Hindlimb muscle (tissue), 1 donor: ENCODE measurements at regions not wholly inside any gene's neighbourhood (a gene's known extent, or its start where the extent isn't known, plus 50 kb on each side); places are given as distances from the start of the nearest gene placed in this dataset.
"Not testable (repeated sequence)": the region's sequence is repeated elsewhere in the genome, so short reads cannot be mapped to it uniquely, and the experiment has no call there.

ENCODE experiments used
- DNase-seq: peaks from one replicate; pipeline ENCODE4 v3.0.0-alpha.2; 2013

GRCh38 chr16:22572331-22573224, 61.9 kb downstream of the NPIPB5 start:
- not testable (repeated sequence) for DNase-seq

- not testable (repeated sequence) for DNase-seq
Observed at GRCh38 chr16:22573225-22573530, 62.5 kb downstream of the NPIPB5 start.

GRCh38 chr16:22576506-22576905, 65.8 kb downstream of the NPIPB5 start:
- not testable (repeated sequence) for DNase-seq

- not testable (repeated sequence) for DNase-seq
Observed at GRCh38 chr16:22583195-22583594, 72.5 kb downstream of the NPIPB5 start.

GRCh38 chr16:22584459-22584858, 73.8 kb downstream of the NPIPB5 start:
- not testable (repeated sequence) for DNase-seq

- not testable (repeated sequence) for DNase-seq
Observed at GRCh38 chr16:22584941-22585340, 74.2 kb downstream of the NPIPB5 start.

GRCh38 chr16:22585431-22585830, 74.7 kb downstream of the NPIPB5 start:
- not testable (repeated sequence) for DNase-seq

- not testable (repeated sequence) for DNase-seq
Observed at GRCh38 chr16:22586732-22587131, 76.0 kb downstream of the NPIPB5 start.

GRCh38 chr16:22589757-22590156, 79.1 kb downstream of the NPIPB5 start:
- DNase-seq: not testable (repeated sequence)

GRCh38 chr16:22596445-22597045, 85.9 kb downstream of the NPIPB5 start:
- DNase-seq: not testable (repeated sequence)

GRCh38 chr16:22603744-22604143, 93.1 kb downstream of the NPIPB5 start:
- not testable (repeated sequence) for DNase-seq

GRCh38 chr16:22606619-22607018, 95.9 kb downstream of the NPIPB5 start:
- not testable (repeated sequence) for DNase-seq

- not testable (repeated sequence) for DNase-seq
Observed at GRCh38 chr16:22609798-22610197, 99.1 kb downstream of the NPIPB5 start.

GRCh38 chr16:22611128-22611527, 100.4 kb downstream of the NPIPB5 start:
- not testable (repeated sequence) for DNase-seq

- DNase-seq: no peak
Observed at GRCh38 chr16:22614271-22614947, 103.7 kb downstream of the NPIPB5 start.

- DNase-seq: no peak
Observed at GRCh38 chr16:22618842-22619241, 108.2 kb downstream of the NPIPB5 start.

- no peak for DNase-seq
Observed at GRCh38 chr16:22621586-22622155, 111.0 kb downstream of the NPIPB5 start.

- DNase-seq: no peak
Observed at GRCh38 chr16:22622703-22623102, 112.0 kb downstream of the NPIPB5 start.

- DNase-seq: no peak
Observed at GRCh38 chr16:22623351-22623781, 112.7 kb downstream of the NPIPB5 start.

- no peak for DNase-seq
Observed at GRCh38 chr16:22624038-22624799, 113.5 kb downstream of the NPIPB5 start.

GRCh38 chr16:22624800-22625533, 114.3 kb downstream of the NPIPB5 start:
- DNase-seq: no peak
